Trophoblast cell (in vitro differentiated cells and primary cell): ENCODE measurements at regions not wholly inside any gene's neighbourhood (a gene's known extent, or its start where the extent isn't known, plus 50 kb on each side); places are given as distances from the start of the nearest gene placed in this dataset.
"Not testable (repeated sequence)": the region's sequence is repeated elsewhere in the genome, so short reads cannot be mapped to it uniquely, and the experiment has no call there.

Source experiments
- DNase-seq, 2 donors: peaks; one replicate each; pipeline ENCODE4 v3.0.0-alpha.2; 2016
- H2AFZ ChIP-seq: 2 replicates; pipeline ENCODE4 v1.6.1; 2013; ENCODE audit warnings: low read length, moderate library complexity, mild to moderate bottlenecking; ENCODE audit not compliant: insufficient read depth, poor library complexity
- H2AK5ac ChIP-seq: 2 replicates; pipeline ENCODE4 v1.6.1; 2013; ENCODE audit warnings: mild to moderate bottlenecking, low read length
- H2BK120ac ChIP-seq: 2 replicates; pipeline ENCODE4 v1.6.1; 2013; ENCODE audit warnings: low read length, mild to moderate bottlenecking, moderate library complexity; ENCODE audit not compliant: insufficient read depth, poor library complexity
- H2BK12ac ChIP-seq: 2 replicates; pipeline ENCODE4 v1.6.1; 2013; ENCODE audit warnings: mild to moderate bottlenecking, low read length, moderate library complexity
- H2BK5ac ChIP-seq: 2 replicates; pipeline ENCODE4 v1.6.1; 2013; ENCODE audit warnings: low read length, low read depth, moderate library complexity, mild to moderate bottlenecking; ENCODE audit not compliant: poor library complexity
- H3K14ac ChIP-seq: 2 replicates; pipeline ENCODE4 v1.6.1; 2013; ENCODE audit warnings: mild to moderate bottlenecking, low read length
- H3K18ac ChIP-seq: 2 replicates; pipeline ENCODE4 v1.6.1; 2013; ENCODE audit warnings: mild to moderate bottlenecking, low read length
- H3K23ac ChIP-seq: 2 replicates; pipeline ENCODE4 v1.6.1; 2013; ENCODE audit warnings: low read length
- H3K27ac ChIP-seq: 2 replicates; pipeline ENCODE4 v1.5.1; 2013; ENCODE audit warnings: low read depth, mild to moderate bottlenecking, inconsistent platforms, low read length, moderate library complexity
- H3K27me3 ChIP-seq: 2 replicates; pipeline ENCODE4 v1.6.1; 2013; ENCODE audit warnings: inconsistent platforms, mild to moderate bottlenecking, low read length, moderate library complexity; ENCODE audit not compliant: insufficient read depth
- H3K36me3 ChIP-seq, 2 experiments: 1 replicate in 1 of 2; 2 replicates in 1 of 2; pipeline ENCODE4 v1.6.1; 2013; ENCODE audit warnings: low read length in 2 of 2, mild to moderate bottlenecking in 2 of 2, moderate library complexity in 1 of 2; ENCODE audit not compliant: insufficient read depth in 2 of 2, control insufficient read depth in 1 of 2
- H3K4ac ChIP-seq: 2 replicates; pipeline ENCODE4 v1.6.1; 2013; ENCODE audit warnings: low read depth, mild to moderate bottlenecking, low read length, moderate library complexity
- H3K4me1 ChIP-seq, 2 experiments: 1 replicate in 1 of 2; 2 replicates in 1 of 2; pipeline ENCODE4 v1.6.1; 2013; ENCODE audit warnings: low read length in 2 of 2, mild to moderate bottlenecking in 2 of 2, moderate library complexity in 1 of 2; ENCODE audit not compliant: insufficient read depth in 2 of 2, control insufficient read depth in 1 of 2
- H3K4me2 ChIP-seq: 2 replicates; pipeline ENCODE4 v1.6.1; 2013; ENCODE audit warnings: inconsistent platforms, mild to moderate bottlenecking, low read length, moderate library complexity
- H3K4me3 ChIP-seq: 2 replicates; pipeline ENCODE4 v1.5.1; 2013; ENCODE audit warnings: mild to moderate bottlenecking, low read depth, low read length, inconsistent platforms
- H3K79me1 ChIP-seq: one replicate; pipeline ENCODE4 v1.6.1; 2013; ENCODE audit warnings: low read length
- H3K79me2 ChIP-seq: 2 replicates; pipeline ENCODE4 v1.6.1; 2013; ENCODE audit warnings: low read length, mild to moderate bottlenecking; ENCODE audit not compliant: control insufficient read depth, insufficient read depth, poor library complexity
- H3K9ac ChIP-seq: 2 replicates; pipeline ENCODE4 v1.6.1; 2013; ENCODE audit warnings: mild to moderate bottlenecking, low read length
- H3K9me3 ChIP-seq: 2 replicates; pipeline ENCODE4 v1.6.1; 2013; ENCODE audit warnings: low read depth, mild to moderate bottlenecking, control low read depth, inconsistent platforms, low read length; ENCODE audit not compliant: insufficient read depth
- H4K12ac ChIP-seq: 2 replicates; pipeline ENCODE4 v1.6.1; 2013; ENCODE audit warnings: low read depth, mild to moderate bottlenecking, low read length, moderate library complexity
- H4K8ac ChIP-seq: 2 replicates; pipeline ENCODE4 v1.6.1; 2013; ENCODE audit warnings: low read depth, mild to moderate bottlenecking, low read length, moderate library complexity
- H4K91ac ChIP-seq: one replicate; pipeline ENCODE4 v1.6.1; 2013; ENCODE audit warnings: low read depth, mild to moderate bottlenecking, low read length, moderate library complexity
- WGBS: extraction: QIAGEN DNeasy Blood & Tissue Kit; methylation state at CpG from one replicate; pipeline ENCODE4 v1.1.7; 2013; ENCODE audit warnings: missing lambda C conversion rate; ENCODE audit not compliant: insufficient read length, insufficient coverage; ENCODE audit errors: extremely low coverage; 5-methylcytosine and 5-hydroxymethylcytosine counted together

GRCh38 chr7:76148947-76149346 lies 52.7 kb upstream of the SRRM3 start:
- not testable (repeated sequence) for H3K79me1 ChIP-seq

GRCh38 chr7:76149847-76150691 lies 51.6 kb upstream of the SRRM3 start:
- no peak overlapping the region for H4K12ac ChIP-seq
- H2BK12ac ChIP-seq = no peak overlapping the region
- no peak overlapping the region for H4K91ac ChIP-seq
- H3K4ac ChIP-seq = no peak overlapping the region
- H2BK120ac ChIP-seq = no peak overlapping the region
- H3K23ac ChIP-seq = no peak overlapping the region
- no peak overlapping the region for H3K4me3 ChIP-seq
- H2AK5ac ChIP-seq = no peak overlapping the region
- no peaks in the 10 kb centered on the region for H3K79me2 ChIP-seq
- no peak for DNase-seq
- no peak overlapping the region for H3K9ac ChIP-seq
- H2BK5ac ChIP-seq = no peak overlapping the region
- WGBS = no CpG with 5 or more reads among the region's 53 CpGs
- H3K27me3 ChIP-seq = no peaks in the 10 kb centered on the region
- H3K4me1 ChIP-seq = no peaks in the 10 kb centered on the region
- no peak overlapping the region for H3K18ac ChIP-seq
- no peaks in the 10 kb centered on the region for H3K79me1 ChIP-seq
- H3K9me3 ChIP-seq = no peaks in the 10 kb centered on the region
- H2AFZ ChIP-seq = no peak overlapping the region
- H4K8ac ChIP-seq = no peak overlapping the region
- no peaks in the 10 kb centered on the region for H3K36me3 ChIP-seq
- no peak overlapping the region for H3K27ac ChIP-seq
- no peak overlapping the region for H3K14ac ChIP-seq
- H3K4me2 ChIP-seq = no peak overlapping the region

More at GRCh38 chr7:76148947-76149346, 52.7 kb upstream of the SRRM3 start:
- not testable (repeated sequence) for H2BK5ac ChIP-seq, H3K27me3 ChIP-seq, DNase-seq, H3K4me2 ChIP-seq, H4K91ac ChIP-seq, H3K79me2 ChIP-seq, H4K8ac ChIP-seq, H3K4me3 ChIP-seq, H3K27ac ChIP-seq, H2BK12ac ChIP-seq, H3K23ac ChIP-seq, H3K4me1 ChIP-seq, H2AK5ac ChIP-seq, H3K9ac ChIP-seq, H4K12ac ChIP-seq, H2AFZ ChIP-seq, H2BK120ac ChIP-seq, H3K36me3 ChIP-seq, H3K9me3 ChIP-seq, H3K18ac ChIP-seq, H3K4ac ChIP-seq, H3K14ac ChIP-seq
- WGBS = no CpG with 5 or more reads among the region's 3 CpGs
